ENCODE measurements at regions not wholly inside any gene's neighbourhood (a gene's known extent, or its start where the extent isn't known, plus 50 kb on each side); places are given as distances from the start of the nearest gene placed in this dataset.

GRCh38 chr6:103183831-103184411 lies 1675.8 kb downstream of the HACE1 start:
- TF ChIP-seq SUZ12 (IDR thresholded peaks at IDR 0.05; ENCODE audit: low read length) (no peak), CTCF (IDR thresholded peaks at IDR 0.05; ENCODE audit: control extremely low read depth in 1 of 3, insufficient read depth in 1 of 3, low read depth in 1 of 3, low read length in 3 of 3) (no peak), SIN3A (conservative IDR thresholded peaks at IDR 0.05 in 1 of 2, IDR thresholded peaks at IDR 0.05 in 1 of 2; ENCODE audit: low read depth in 1 of 2, low read length in 2 of 2) (no peak), RNF2 (IDR thresholded peaks at IDR 0.05; ENCODE audit: borderline replicate concordance, low read depth, low read length, missing control alignments, poor library complexity, severe bottlenecking) (no peak), USF2 (IDR thresholded peaks at IDR 0.05; ENCODE audit: low read length) (no peak)

Data from H1 (cell line).